Loucy (cell line): ENCODE measurements at regions not wholly inside any gene's neighbourhood (a gene's known extent, or its start where the extent isn't known, plus 50 kb on each side); places are given as distances from the start of the nearest gene placed in this dataset.

Experiments
- CTCF ChIP-seq: fragments of 200-600 bp; sonication (generic); conservative IDR thresholded peaks from 2 replicates; pipeline ENCODE4 v1.5.1; 2014; ENCODE audit warnings: mild to moderate bottlenecking, antibody characterized with exemption, low read length
- EZH2phosphoT487 ChIP-seq: fragments of 200-600 bp; IDR thresholded peaks from 2 replicates; pipeline ENCODE4 v1.6.1; 2018; ENCODE audit warnings: antibody characterized with exemption, mild to moderate bottlenecking, moderate library complexity, borderline replicate concordance

GRCh38 chr9:13863112-13863511, 450.8 kb downstream of the NFIB start:
- TF ChIP-seq CTCF (no peak), EZH2phosphoT487 (no peak)
